Stimulated activated naive CD8-positive, alpha-beta T cell treated with anti-CD3 and anti-CD28 coated beads, Interleukin-15, amount 100 ng/mL, for 72 hours (primary cell): ENCODE measurements at regions not wholly inside any gene's neighbourhood (a gene's known extent, or its start where the extent isn't known, plus 50 kb on each side); places are given as distances from the start of the nearest gene placed in this dataset.

Source experiments
- ATAC-seq: fragments of 150-1000 bp; cut with Tn5 transposase; 2 replicates; pipeline ENCODE4 v1.10.0; 2021; ENCODE audit warnings: mild to moderate bottlenecking, moderate library complexity
- DNase-seq, 2 donors: peaks; one replicate each; pipeline ENCODE4 v3.0.0; 2021 to 2022
- H3K27ac Mint-ChIP-seq, 2 donors: one replicate each; pipeline ENCODE4 v1.8.0; 2022; ENCODE audit warnings: mild to moderate bottlenecking in 2 of 2, mixed read lengths in 2 of 2, moderate library complexity in 2 of 2
- H3K27me3 Mint-ChIP-seq: one replicate; pipeline ENCODE4 v1.8.0; 2022; ENCODE audit warnings: mixed read lengths
- H3K4me1 Mint-ChIP-seq: one replicate; pipeline ENCODE4 v1.8.0; 2022; ENCODE audit warnings: mild to moderate bottlenecking, mixed read lengths
- H3K4me3 Mint-ChIP-seq, 2 donors: one replicate each; pipeline ENCODE4 v1.8.0; 2022; ENCODE audit warnings: mild to moderate bottlenecking in 2 of 2, mixed read lengths in 2 of 2, moderate library complexity in 1 of 2
- H3K9me3 Mint-ChIP-seq, 2 donors: one replicate each; pipeline ENCODE4 v1.8.0; 2022; ENCODE audit warnings: mixed read lengths in 2 of 2

DNA sequence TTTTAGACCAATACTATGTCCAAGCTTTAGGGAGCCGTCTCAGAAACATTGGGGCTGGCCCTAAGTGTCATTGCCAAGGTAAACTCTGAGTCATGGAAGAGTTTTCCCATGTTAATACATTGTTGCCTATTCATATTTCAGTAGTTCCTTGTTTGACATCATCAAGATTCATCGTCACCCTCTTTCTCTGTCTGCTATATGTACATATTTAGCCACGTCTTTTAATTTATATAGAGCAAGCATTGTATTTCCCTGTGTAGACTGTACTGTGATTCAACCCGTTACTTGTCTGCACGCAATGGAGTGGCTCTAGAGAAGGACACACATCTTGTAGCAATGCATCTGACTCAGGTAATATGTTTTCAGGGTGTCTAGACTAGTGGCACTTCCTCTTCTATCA, 217.9 kb upstream of the TPK1 start:
- no peak for DNase-seq
- Mint-ChIP-seq H3K4me1 (no peaks in the 10 kb centered on the region), H3K27ac (no peak overlapping the region), H3K9me3 (no peaks in the 10 kb centered on the region), H3K27me3 (peaks cover 15% of the 10 kb centered on the region), H3K4me3 (no peak overlapping the region)
- no peak for ATAC-seq

DNA sequence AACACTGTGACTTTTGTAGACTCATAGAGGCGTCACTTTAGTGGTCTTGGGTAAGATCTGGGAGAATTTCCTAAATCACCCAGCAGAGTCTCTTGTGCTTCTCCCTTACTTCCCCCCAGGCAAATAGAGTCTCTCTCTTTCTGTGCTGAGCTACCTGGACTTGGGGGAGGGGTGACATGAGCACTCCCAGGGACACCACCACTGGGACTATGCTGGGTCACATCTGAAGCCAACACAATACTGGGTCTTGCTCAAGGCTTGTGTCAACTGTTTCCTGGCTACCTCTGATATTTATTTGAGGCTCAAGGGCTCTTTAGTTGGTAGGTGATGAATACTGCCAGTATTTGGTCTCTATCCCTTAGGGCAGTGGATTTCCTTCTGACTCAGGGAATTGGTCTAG, 214.6 kb upstream of the TPK1 start:
- Mint-ChIP-seq H3K4me3 (no peak overlapping the region), H3K27me3 (peaks cover 15% of the 10 kb centered on the region), H3K27ac (no peak overlapping the region), H3K4me1 (no peaks in the 10 kb centered on the region), H3K9me3 (no peaks in the 10 kb centered on the region)
- DNase-seq = no peak
- ATAC-seq = no peak

DNA sequence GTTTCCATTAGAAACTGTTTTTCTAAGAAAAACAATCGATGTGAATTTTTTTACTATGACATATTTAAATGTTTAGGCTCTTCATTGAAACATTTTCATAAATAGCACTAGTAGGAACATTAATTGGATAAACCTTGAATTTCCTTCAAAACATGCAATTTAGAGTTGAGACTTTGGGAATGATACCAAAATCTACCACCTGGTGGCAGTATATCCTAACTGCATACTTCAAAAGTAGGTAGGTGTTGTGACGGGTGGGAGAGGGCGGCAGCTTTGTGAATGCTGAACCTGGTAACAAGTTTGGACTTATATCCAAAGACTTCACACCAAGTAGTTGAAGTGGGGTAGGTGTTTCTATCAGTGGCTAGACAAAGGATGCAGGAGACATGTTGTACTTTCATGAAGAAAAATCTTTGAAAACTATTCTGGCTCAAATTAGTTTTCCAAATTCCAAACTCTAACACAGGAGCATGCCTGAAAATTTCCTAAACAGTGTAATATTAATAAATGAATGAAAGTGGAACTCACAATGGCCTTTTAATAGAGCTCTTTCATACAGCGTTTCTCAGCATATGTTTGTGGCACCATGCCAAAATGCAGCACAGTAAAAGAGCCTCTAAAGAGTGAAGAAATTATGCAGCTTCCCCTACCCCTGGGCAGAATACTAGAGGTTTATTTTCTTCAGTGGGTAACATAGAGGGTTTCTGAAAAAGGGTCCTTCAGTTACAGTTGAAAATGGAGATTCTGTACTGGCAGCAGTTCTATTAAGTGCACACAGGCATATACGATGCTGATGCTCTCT, 201.0 kb upstream of the TPK1 start:
- H3K9me3 Mint-ChIP-seq = peaks cover 0 to 5% of the 10 kb centered on the region in 2 donors
- no peaks in the 10 kb centered on the region for H3K4me1 Mint-ChIP-seq
- ATAC-seq (peak; percentile 46), DNase-seq (peak; percentile 18 to 27)
- no peak overlapping the region for H3K4me3 Mint-ChIP-seq
- H3K27ac Mint-ChIP-seq = no peak overlapping the region
- peaks cover 12% of the 10 kb centered on the region for H3K27me3 Mint-ChIP-seq

- Mint-ChIP-seq H3K27me3 (no peaks in the 10 kb centered on the region), H3K9me3 (peaks cover 0 to 5% of the 10 kb centered on the region in 2 donors), H3K4me1 (no peaks in the 10 kb centered on the region), H3K27ac (no peak overlapping the region), H3K4me3 (no peak overlapping the region)
- ATAC-seq = no peak
- no peak for DNase-seq
Observed at GRCh38 chr7:145031162-145031561, 195.3 kb upstream of the TPK1 start.

DNA sequence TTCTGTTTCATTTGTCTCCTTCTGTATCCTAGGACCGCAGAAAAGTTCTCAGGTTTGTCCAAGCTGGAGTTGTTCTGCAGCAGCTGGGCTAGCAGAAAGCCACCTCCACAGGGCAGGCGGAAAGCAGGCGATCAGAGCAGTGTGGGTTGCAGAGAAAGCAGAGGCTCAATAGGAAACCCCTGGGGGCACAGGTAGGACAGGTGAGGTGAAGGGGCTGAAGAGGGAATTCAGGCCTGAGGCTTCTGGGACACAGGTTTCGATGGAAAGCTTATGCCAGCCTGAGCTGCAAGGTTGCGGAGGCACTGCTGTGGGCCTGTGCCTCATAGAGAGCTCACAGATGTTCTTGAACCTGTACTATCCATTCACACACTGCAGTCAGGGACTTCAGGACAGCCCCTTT, 194.9 kb upstream of the TPK1 start:
- no peaks in the 10 kb centered on the region for H3K4me1 Mint-ChIP-seq
- H3K27me3 Mint-ChIP-seq = no peaks in the 10 kb centered on the region
- H3K4me3 Mint-ChIP-seq = no peak overlapping the region
- no peak overlapping the region for H3K27ac Mint-ChIP-seq
- H3K9me3 Mint-ChIP-seq = peaks cover 0 to 5% of the 10 kb centered on the region in 2 donors
- ATAC-seq = no peak
- DNase-seq = no peak

GRCh38 chr7:145020454-145020853, 184.6 kb upstream of the TPK1 start:
- no peak for DNase-seq
- no peak for ATAC-seq
- no peak overlapping the region for H3K4me3 Mint-ChIP-seq
- H3K9me3 Mint-ChIP-seq = no peaks in the 10 kb centered on the region
- no peaks in the 10 kb centered on the region for H3K4me1 Mint-ChIP-seq
- H3K27me3 Mint-ChIP-seq = no peaks in the 10 kb centered on the region
- H3K27ac Mint-ChIP-seq = no peak overlapping the region

DNA sequence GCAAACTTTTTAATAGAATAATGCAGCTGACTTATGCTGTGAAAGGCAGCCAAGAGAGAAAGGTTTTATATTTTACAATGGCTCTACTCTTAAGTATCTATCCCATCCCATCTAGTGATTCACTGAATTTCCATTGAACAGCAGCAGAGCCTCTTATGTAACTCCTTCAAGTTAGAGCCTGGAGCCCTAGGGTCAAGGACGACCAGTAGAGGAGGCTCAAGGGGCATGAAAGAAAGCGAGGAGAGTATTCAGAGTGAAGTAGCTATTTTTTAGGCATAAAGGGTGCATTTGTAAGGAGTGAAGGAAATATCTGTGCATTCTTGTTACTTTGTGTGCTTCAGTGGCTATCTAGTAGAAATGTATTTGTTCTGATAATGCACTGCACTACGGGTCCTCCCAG, 180.2 kb upstream of the TPK1 start:
- Mint-ChIP-seq H3K4me1 (no peaks in the 10 kb centered on the region), H3K4me3 (no peak overlapping the region), H3K27ac (no peak overlapping the region), H3K9me3 (no peaks in the 10 kb centered on the region), H3K27me3 (no peaks in the 10 kb centered on the region)
- ATAC-seq (no peak), DNase-seq (no peak)

DNA sequence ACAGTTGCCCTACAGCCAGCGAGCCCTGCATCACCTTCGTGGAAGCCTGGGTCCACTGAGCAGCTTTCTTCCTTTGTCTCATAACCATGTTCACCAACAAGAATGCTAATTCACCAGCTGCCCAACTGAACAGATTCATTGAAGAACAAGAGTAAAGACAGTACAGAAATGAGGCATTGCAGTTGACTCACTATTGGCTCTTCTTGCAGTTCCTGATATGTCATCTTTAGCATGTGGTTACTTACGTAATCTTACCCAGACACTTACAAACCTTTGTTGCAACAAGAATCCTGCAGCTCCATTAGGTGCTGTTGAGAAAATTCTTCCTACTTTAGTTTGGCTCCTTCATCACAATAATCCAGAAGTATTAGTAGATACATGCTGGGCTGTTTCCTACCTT, 174.0 kb upstream of the TPK1 start:
- no peaks in the 10 kb centered on the region for H3K4me1 Mint-ChIP-seq
- H3K27ac Mint-ChIP-seq = no peak overlapping the region
- peak; percentile 61 for ATAC-seq
- no peak for DNase-seq
- H3K9me3 Mint-ChIP-seq = no peaks in the 10 kb centered on the region
- no peak overlapping the region for H3K4me3 Mint-ChIP-seq
- H3K27me3 Mint-ChIP-seq = no peaks in the 10 kb centered on the region

DNA sequence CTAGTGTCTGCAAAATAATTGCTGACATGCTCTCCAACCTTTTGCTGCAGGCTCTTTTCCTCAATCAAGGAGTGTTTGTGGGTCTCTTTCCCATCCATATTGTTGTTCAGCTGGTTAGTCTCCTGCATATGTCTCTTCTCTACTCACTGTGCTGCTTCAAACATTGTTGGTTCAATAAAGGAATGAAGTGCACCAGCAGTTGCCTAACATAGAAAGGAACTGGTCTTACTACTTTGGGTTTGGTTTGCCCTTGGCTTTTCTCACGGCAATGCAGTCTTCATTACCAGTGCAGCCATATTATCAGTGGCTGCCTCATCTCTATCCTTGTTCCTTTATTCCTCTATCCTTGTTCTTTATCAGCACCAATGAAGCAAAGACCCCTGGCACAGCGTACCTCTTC, 169.7 kb upstream of the TPK1 start:
- no peaks in the 10 kb centered on the region for H3K4me1 Mint-ChIP-seq
- H3K27ac Mint-ChIP-seq = no peak overlapping the region
- DNase-seq (no peak), ATAC-seq (no peak)
- peaks cover 0 to 18% of the 10 kb centered on the region in 2 donors for H3K9me3 Mint-ChIP-seq
- no peak overlapping the region for H3K4me3 Mint-ChIP-seq
- H3K27me3 Mint-ChIP-seq = no peaks in the 10 kb centered on the region

GRCh38 chr7:144997512-144997911, 161.7 kb upstream of the TPK1 start:
- Mint-ChIP-seq H3K27me3 (no peaks in the 10 kb centered on the region), H3K9me3 (peaks cover 22 to 39% of the 10 kb centered on the region in 2 donors), H3K27ac (no peak overlapping the region), H3K4me1 (peaks cover 10% of the 10 kb centered on the region), H3K4me3 (no peak overlapping the region)
- no peak for ATAC-seq
- no peak for DNase-seq

- Mint-ChIP-seq H3K4me1 (peaks cover 10% of the 10 kb centered on the region), H3K9me3 (peaks cover 20 to 22% of the 10 kb centered on the region in 2 donors), H3K27ac (no peak overlapping the region), H3K27me3 (no peaks in the 10 kb centered on the region), H3K4me3 (no peak overlapping the region)
- no peak for ATAC-seq
- DNase-seq = no peak
Observed at GRCh38 chr7:144995495-144995894, 159.6 kb upstream of the TPK1 start.

- peaks cover 10% of the 10 kb centered on the region for H3K4me1 Mint-ChIP-seq
- H3K27me3 Mint-ChIP-seq = no peaks in the 10 kb centered on the region
- no peak for DNase-seq
- H3K4me3 Mint-ChIP-seq = no peak overlapping the region
- peaks cover 2 to 9% of the 10 kb centered on the region in 2 donors for H3K9me3 Mint-ChIP-seq
- H3K27ac Mint-ChIP-seq = no peak overlapping the region
- ATAC-seq = no peak
Observed at GRCh38 chr7:144991041-144991440, 155.2 kb upstream of the TPK1 start.

- Mint-ChIP-seq H3K27ac (no peak overlapping the region), H3K9me3 (peaks cover 0 to 5% of the 10 kb centered on the region in 2 donors)
Observed at GRCh38 chr7:144987686-144988085, 151.8 kb upstream of the TPK1 start.

DNA sequence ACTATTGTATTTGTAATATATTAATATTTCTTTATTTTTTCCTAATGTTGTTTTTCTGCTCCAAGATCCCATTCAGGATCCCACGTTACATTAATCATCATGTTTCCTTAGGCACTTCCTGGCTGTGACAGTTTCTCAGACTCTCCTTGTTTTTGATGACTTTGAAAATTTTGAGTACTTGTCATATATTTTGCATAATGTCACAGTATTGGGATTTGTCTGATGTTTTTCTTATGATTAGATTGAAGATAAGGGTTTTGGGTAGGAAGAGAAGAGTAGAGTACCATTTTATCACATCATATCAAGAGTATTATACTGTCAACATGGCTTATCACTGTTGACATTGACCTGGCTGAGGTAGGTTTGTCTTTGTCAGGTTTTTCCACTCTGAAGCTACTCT, 146.3 kb upstream of the TPK1 start:
- no peak overlapping the region for H3K4me3 Mint-ChIP-seq
- H3K27me3 Mint-ChIP-seq = no peaks in the 10 kb centered on the region
- no peak for ATAC-seq

More at GRCh38 chr7:144987686-144988085, 151.8 kb upstream of the TPK1 start:
- ATAC-seq (no peak), DNase-seq (no peak)
- Mint-ChIP-seq H3K4me1 (no peaks in the 10 kb centered on the region), H3K4me3 (no peak overlapping the region), H3K27me3 (no peaks in the 10 kb centered on the region)

GRCh38 chr7:144975882-144976281, 140.0 kb upstream of the TPK1 start:
- no peaks in the 10 kb centered on the region for H3K9me3 Mint-ChIP-seq
- DNase-seq = no peak
- H3K27ac Mint-ChIP-seq = no peak overlapping the region
- no peak overlapping the region for H3K4me3 Mint-ChIP-seq
- ATAC-seq = no peak
- no peaks in the 10 kb centered on the region for H3K27me3 Mint-ChIP-seq
- no peaks in the 10 kb centered on the region for H3K4me1 Mint-ChIP-seq

More for the DNA sequence above, 146.3 kb upstream of the TPK1 start:
- Mint-ChIP-seq H3K9me3 (peaks cover 0 to 5% of the 10 kb centered on the region in 2 donors), H3K4me1 (no peaks in the 10 kb centered on the region), H3K27ac (no peak overlapping the region)
- no peak for DNase-seq

GRCh38 chr7:144969787-144970186, 133.9 kb upstream of the TPK1 start:
- no peak overlapping the region for H3K4me3 Mint-ChIP-seq
- ATAC-seq = no peak

GRCh38 chr7:144960763-144961162, 124.9 kb upstream of the TPK1 start:
- DNase-seq = no peak
- Mint-ChIP-seq H3K4me1 (no peaks in the 10 kb centered on the region), H3K9me3 (peaks cover 6% of the 10 kb centered on the region in 2 donors), H3K27ac (no peak overlapping the region), H3K4me3 (no peak overlapping the region), H3K27me3 (no peaks in the 10 kb centered on the region)
- ATAC-seq = no peak

More at GRCh38 chr7:144969787-144970186, 133.9 kb upstream of the TPK1 start:
- no peak overlapping the region for H3K27ac Mint-ChIP-seq
- DNase-seq = no peak
- no peaks in the 10 kb centered on the region for H3K27me3 Mint-ChIP-seq
- no peaks in the 10 kb centered on the region for H3K4me1 Mint-ChIP-seq
- H3K9me3 Mint-ChIP-seq = no peaks in the 10 kb centered on the region
